LNCaP clone FGC (cell line): ENCODE measurements at regions not wholly inside any gene's neighbourhood (a gene's known extent, or its start where the extent isn't known, plus 50 kb on each side); places are given as distances from the start of the nearest gene placed in this dataset.
A peak's percentile ranks its signal among the peaks of the same experiment; 100 is the strongest.

ENCODE experiments used
- DNase-seq: peaks from one replicate; pipeline ENCODE4 v3.0.0-alpha.2; 2011; ENCODE audit warnings: low read depth
- H3K4me3 ChIP-seq: 2 replicates; pipeline ENCODE4 v1.5.1; 2011; ENCODE audit warnings: mild to moderate bottlenecking, low read depth, low read length, control low read depth
- CTCF ChIP-seq: IDR thresholded peaks from 2 replicates; pipeline ENCODE4 v1.5.1; 2012; ENCODE audit warnings: mild to moderate bottlenecking; ENCODE audit not compliant: control insufficient read depth, insufficient read depth; ENCODE audit errors: extremely low read depth

- TF ChIP-seq CTCF = no peak
- H3K4me3 ChIP-seq = no peak overlapping the region
- no peak for DNase-seq
Observed at GRCh38 chr4:23481566-23481965, 408.3 kb downstream of the PPARGC1A start.

GRCh38 chr4:23477905-23478304 lies 411.9 kb downstream of the PPARGC1A start:
- no peak for DNase-seq
- TF ChIP-seq CTCF = no peak
- H3K4me3 ChIP-seq = no peak overlapping the region

GRCh38 chr4:23476515-23477090 lies 413.2 kb downstream of the PPARGC1A start:
- no peak overlapping the region for H3K4me3 ChIP-seq
- DNase-seq = no peak
- TF ChIP-seq CTCF = no peak

GRCh38 chr4:23463071-23463470 lies 426.8 kb downstream of the PPARGC1A start:
- TF ChIP-seq CTCF = no peak
- H3K4me3 ChIP-seq = no peak overlapping the region

GRCh38 chr4:23458054-23458453 lies 431.8 kb downstream of the PPARGC1A start:
- no peak for DNase-seq
- no peak for TF ChIP-seq CTCF
- H3K4me3 ChIP-seq = no peak overlapping the region

More at GRCh38 chr4:23463071-23463470, 426.8 kb downstream of the PPARGC1A start:
- no peak for DNase-seq

GRCh38 chr4:23456864-23457263 lies 433.0 kb downstream of the PPARGC1A start:
- no peak overlapping the region for H3K4me3 ChIP-seq
- no peak for TF ChIP-seq CTCF
- DNase-seq = no peak

- no peak overlapping the region for H3K4me3 ChIP-seq
- TF ChIP-seq CTCF = peak; percentile 52
- peak; percentile 0 for DNase-seq
Observed at GRCh38 chr4:23455456-23456158, 434.2 kb downstream of the PPARGC1A start.
